Retinal pigment epithelial cell (primary cell): ENCODE measurements at regions not wholly inside any gene's neighbourhood (a gene's known extent, or its start where the extent isn't known, plus 50 kb on each side); places are given as distances from the start of the nearest gene placed in this dataset.
"Not testable (repeated sequence)": the region's sequence is repeated elsewhere in the genome, so short reads cannot be mapped to it uniquely, and the experiment has no call there.

Experiments used
- DNase-seq: peaks from one replicate; pipeline ENCODE4 v3.0.0-alpha.2; 2010; ENCODE audit warnings: low read depth
- H3K4me3 ChIP-seq: 2 replicates; pipeline ENCODE4 v1.5.1; 2011; ENCODE audit warnings: mild to moderate bottlenecking, low read length, control low read depth, moderate library complexity
- TF ChIP-seq, protein P1 (sequence below): conservative IDR thresholded peaks from 2 replicates; pipeline ENCODE4 v1.5.1; 2011; ENCODE audit warnings: low read depth, low read length, control low read depth, inconsistent platforms

- TF ChIP-seq, protein P1, sequence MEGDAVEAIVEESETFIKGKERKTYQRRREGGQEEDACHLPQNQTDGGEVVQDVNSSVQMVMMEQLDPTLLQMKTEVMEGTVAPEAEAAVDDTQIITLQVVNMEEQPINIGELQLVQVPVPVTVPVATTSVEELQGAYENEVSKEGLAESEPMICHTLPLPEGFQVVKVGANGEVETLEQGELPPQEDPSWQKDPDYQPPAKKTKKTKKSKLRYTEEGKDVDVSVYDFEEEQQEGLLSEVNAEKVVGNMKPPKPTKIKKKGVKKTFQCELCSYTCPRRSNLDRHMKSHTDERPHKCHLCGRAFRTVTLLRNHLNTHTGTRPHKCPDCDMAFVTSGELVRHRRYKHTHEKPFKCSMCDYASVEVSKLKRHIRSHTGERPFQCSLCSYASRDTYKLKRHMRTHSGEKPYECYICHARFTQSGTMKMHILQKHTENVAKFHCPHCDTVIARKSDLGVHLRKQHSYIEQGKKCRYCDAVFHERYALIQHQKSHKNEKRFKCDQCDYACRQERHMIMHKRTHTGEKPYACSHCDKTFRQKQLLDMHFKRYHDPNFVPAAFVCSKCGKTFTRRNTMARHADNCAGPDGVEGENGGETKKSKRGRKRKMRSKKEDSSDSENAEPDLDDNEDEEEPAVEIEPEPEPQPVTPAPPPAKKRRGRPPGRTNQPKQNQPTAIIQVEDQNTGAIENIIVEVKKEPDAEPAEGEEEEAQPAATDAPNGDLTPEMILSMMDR, result no peak
- DNase-seq, result no peak
- H3K4me3 ChIP-seq, result no peak overlapping the region
Observed at GRCh38 chr7:26987338-26987737, 108.5 kb downstream of the HOXA1 start.

GRCh38 chr7:26978146-26978545 lies 113.8 kb upstream of the SKAP2 start:
- H3K4me3 ChIP-seq, result no peak overlapping the region
- TF ChIP-seq, protein P1, result no peak
- no peak for DNase-seq

DNA sequence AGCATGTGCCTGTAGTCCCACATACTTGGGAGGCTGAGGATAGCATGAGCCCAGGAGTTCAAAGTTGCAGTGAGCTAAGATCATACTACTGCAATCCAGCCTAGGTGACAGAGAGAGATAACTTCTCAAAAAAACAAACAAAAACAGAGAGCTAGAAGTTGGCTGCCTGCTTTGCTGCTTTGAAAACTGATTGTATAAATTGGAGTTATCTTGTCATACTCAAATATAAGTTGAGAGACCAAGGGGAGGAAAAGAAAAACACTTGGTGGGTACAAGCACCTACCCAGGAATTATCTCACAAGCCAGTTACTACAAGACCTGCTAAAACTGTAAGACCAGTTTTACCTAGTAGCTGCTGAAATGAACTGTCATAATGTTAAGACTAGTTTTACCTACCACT lies 112.5 kb upstream of the SKAP2 start:
- DNase-seq, result no peak
- TF ChIP-seq, protein P1, result no peak
- no peak overlapping the region for H3K4me3 ChIP-seq

- DNase-seq, H3K4me3 ChIP-seq: not testable (repeated sequence)
Observed at GRCh38 chr7:26971924-26972323, 107.5 kb upstream of the SKAP2 start.

GRCh38 chr7:26965724-26966123 lies 101.3 kb upstream of the SKAP2 start:
- H3K4me3 ChIP-seq, result no peak overlapping the region
- no peak for DNase-seq
- TF ChIP-seq, protein P1, result no peak

DNA sequence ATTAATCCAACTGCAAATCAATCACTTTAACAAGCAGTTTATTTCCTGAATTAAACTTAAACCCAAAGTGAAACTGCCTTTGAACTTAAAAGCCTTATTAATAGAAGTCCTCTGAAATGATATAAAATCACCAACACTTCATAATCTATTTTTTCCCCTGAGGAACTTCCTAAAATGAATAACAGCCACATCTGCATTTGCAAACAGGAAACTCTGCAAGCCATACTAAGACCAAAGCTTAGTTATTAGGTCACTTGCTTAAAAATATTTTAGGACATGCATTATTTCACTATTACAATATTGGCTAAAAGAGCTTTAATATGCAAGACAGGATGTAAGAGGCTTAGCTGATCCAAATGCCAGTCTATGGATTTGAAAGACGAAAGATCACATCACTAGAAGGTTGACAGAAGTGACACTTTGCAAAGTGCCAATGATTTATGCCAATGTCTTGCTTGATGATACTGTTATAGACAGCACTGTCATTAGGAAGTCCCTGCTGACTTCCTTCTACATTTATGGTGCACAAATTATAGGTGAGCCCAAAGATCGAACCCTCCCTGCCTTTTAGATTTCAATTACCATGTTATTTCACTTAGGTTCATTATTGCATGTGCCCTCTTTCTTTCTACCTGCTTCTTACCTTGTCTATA lies 99.9 kb upstream of the SKAP2 start:
- TF ChIP-seq, protein P1, result no peak
- no peak overlapping the region for H3K4me3 ChIP-seq
- no peak for DNase-seq

DNA sequence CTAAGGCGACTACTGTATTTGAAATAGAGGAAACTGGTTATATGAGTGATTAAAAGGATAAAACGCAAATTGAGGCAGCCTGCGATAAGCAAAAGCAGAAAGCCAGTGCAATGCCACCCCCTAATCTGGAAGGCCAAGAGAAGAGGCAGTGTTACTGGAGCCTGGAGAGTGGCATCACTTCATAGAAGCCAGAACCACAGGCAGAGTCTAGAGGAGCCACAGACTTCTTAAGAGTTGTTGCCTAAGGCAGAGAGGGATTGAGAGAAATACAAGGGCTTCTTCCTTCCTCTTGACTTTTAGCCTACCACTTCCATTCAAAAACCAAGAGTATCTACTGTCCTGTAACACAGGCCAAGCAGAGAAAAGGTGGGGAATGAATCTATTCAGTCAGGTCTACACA lies 94.9 kb upstream of the SKAP2 start:
- TF ChIP-seq, protein P1, result no peak
- no peak for DNase-seq

DNA sequence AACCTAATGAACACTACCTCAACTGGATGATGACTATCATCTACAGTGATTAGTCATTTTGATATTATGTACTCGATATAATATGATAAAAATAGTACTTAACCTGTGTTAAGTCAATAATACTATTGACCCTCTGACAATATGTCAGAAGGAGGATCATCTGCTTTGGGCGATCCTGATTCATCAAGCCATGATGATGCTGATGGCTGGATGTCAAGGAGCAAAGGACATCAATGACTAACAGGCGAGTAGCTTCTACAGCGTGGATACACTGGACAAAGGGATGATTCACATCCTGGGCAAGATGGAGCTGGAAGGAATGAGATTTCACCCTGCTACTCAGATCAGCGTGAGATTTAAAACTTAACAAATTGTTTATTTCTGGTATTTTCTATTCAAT lies 94.4 kb upstream of the SKAP2 start:
- no peak for DNase-seq
- no peak overlapping the region for H3K4me3 ChIP-seq
- TF ChIP-seq, protein P1, result no peak

More for the DNA sequence above, 94.9 kb upstream of the SKAP2 start:
- no peak overlapping the region for H3K4me3 ChIP-seq
